Stimulated activated CD8-positive, alpha-beta memory T cell treated with anti-CD3 and anti-CD28 coated beads, Interleukin-4, amount 100 ng/mL, for 4 hours (primary cell): ENCODE measurements at regions not wholly inside any gene's neighbourhood (a gene's known extent, or its start where the extent isn't known, plus 50 kb on each side); places are given as distances from the start of the nearest gene placed in this dataset.
"Not testable (repeated sequence)": the region's sequence is repeated elsewhere in the genome, so short reads cannot be mapped to it uniquely, and the experiment has no call there.

Experiments
- DNase-seq, 2 donors: peaks; one replicate each; pipeline ENCODE4 v3.0.0-alpha.2; 2020; ENCODE audit warnings: low read depth in 2 of 2, low spot score in 1 of 2

DNA sequence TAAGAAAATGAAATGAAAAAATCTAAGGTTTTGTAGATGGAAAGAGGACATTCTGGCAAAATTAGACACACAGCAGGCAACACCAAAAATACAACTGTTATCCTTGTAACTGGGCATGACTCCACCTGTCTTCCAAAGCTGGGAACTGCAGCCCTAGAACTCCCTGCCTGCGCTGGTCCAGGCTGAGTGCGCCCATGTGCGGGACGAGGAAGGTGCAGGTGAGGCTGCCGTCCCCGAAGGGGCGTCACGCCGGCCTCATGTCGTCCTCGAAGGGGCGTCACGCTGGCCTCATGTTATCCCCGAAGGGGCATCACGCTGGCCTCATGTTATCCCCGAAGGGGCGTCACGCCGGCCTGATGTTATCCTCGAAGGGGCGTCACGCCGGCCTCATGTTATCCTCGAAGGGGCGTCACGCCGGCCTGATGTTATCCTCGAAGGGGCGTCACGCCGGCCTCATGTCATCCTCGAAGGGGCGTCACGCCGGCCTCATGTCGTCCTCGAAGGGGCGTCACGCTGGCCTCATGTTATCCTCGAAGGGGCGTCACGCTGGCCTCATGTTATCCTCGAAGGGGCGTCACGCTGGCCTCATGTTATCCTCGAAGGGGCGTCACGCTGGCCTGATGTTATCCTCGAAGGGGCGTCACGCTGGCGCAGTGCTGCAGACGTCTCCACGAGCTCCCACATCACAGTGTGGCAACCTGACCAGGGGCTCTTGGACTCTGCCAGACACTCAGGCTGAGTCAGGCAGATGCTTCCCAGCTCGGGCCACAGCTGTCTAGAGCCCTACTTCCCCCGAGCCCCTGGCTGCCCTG is 100.3 kb upstream of the SALL3 start:
- not testable (repeated sequence) for DNase-seq

DNA sequence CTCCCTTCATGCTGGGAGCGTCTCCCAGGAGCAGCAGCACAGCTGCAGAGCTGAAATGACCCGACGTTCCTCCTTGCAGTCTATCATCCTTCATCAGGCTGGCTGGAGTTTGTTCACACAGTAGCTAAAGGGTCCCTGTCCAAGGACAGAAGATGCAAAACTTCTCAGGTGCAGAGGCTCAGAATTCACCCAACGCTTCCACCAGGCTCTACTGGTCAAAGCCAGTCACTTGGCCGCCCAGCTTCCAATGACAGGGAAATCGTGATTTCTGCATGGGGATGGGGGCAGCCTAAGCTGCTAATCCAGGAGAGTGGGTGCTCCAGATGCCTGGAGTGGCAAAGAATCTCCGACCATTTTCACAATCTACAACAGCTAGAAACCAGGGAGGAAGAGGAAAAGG is 97.0 kb upstream of the SALL3 start:
- no peak for DNase-seq

DNA sequence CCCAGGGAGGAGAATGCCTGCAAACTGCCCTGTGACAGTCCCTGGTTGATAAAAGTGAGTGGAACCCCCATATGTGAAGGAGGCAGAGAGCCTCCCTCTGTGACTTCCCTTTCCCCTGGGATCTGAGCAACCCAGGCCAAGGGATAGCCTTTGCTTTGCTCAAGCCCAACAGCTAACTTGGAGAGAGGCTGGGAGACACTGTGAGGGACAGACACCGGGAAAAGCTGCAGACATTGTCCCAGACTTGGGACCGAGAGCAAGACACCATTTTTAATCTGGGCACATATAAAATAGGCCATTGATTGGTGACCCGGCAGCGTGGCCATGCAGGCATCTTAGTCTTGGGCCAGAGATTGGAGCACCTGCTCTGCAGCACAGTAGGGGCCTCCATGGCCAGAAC is 96.1 kb upstream of the SALL3 start:
- DNase-seq = no peak

DNA sequence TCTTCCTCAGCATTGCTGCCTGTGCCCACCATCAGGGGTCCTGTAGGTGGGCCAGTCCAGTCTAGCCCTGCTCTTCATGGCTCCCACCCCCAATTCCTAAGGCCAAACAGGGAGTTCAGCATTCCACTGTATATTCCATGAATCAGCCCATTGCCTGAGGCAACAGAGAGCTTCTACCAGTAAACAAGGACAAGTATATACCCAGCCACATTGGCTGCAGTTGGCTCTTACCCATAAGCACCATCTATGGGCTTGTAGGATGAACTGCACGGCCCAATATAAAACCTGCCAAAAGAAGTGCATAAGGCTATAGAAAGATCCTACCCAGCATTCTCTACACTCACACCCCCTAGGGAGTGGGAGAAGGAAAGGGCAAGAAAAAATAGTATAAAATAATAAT is 95.1 kb upstream of the SALL3 start:
- no peak for DNase-seq

DNA sequence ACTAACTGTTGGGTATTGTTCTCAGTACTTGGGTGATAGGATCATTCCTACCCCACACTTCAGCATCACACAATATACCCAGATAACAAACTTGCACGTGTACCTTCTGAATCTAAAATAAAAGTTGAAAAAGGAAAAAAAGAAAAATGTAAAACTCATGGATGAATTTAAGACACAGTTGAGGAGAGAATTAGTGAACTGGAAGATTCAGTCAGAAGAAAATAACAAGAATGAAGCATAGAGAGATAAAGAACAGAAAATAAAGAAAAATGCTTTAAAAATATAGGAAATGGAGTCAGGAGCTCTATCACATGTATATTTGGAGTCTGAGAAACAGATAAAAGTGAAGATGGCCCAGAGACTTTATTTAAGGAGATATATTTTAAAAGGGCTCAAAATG is 90.4 kb upstream of the SALL3 start:
- DNase-seq = no peak

- no peak for DNase-seq
These were observed 89.2 kb upstream of the SALL3 start for GRCh38 chr18:78890388-78890787.

DNA sequence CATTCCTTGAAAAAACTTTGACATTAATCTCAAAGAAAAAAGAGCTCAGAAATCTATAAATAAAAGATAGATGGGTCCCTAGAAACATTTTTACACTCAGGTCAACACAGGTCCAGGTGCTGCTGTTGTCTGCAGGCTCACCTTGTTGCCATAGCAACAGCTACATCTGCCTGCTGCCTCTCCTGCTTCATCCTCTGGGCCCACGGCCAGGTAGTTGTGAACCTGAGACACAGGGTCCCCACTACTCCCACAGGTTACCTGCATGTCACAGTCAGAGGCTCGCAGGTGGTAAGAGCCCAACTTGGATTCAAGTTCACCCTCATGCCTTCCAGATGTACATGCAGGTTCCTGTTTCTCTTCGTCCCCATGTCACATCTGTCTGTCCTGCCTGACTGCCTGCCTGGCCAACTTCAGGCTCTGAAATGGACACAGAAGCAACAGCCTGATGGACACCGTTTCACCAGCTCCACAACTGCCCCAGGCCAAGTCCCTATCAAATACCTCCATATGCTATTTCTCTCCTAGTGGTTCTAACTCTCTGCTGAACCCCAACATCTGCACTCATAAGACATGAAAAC is 88.3 kb upstream of the SALL3 start:
- DNase-seq = no peak

- no peak for DNase-seq
These were observed 87.4 kb upstream of the SALL3 start for GRCh38 chr18:78892177-78892576.

DNA sequence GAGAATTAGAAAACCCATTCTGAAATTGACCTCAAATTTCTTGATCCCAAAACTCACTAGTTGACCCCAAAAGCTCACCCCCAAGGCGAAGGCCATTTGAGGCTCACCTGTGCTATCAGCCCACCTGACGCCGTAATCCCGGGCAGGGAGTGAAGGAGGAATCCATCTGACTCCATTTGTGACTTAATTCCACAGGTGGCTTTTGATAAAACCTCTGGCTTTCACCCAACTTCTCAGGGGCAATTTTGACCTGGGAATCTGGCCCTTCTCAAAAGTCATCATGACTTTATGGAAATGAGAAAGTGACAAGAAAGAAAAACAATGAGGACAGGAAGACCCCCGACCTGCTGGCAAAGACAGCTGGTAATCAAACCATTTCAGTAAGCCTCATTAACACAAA is 86.9 kb upstream of the SALL3 start:
- no peak for DNase-seq

- no peak for DNase-seq
These were observed 86.2 kb upstream of the SALL3 start for GRCh38 chr18:78893281-78894032.

GRCh38 chr18:78894033-78894305 is 85.6 kb upstream of the SALL3 start:
- no peak for DNase-seq

DNA sequence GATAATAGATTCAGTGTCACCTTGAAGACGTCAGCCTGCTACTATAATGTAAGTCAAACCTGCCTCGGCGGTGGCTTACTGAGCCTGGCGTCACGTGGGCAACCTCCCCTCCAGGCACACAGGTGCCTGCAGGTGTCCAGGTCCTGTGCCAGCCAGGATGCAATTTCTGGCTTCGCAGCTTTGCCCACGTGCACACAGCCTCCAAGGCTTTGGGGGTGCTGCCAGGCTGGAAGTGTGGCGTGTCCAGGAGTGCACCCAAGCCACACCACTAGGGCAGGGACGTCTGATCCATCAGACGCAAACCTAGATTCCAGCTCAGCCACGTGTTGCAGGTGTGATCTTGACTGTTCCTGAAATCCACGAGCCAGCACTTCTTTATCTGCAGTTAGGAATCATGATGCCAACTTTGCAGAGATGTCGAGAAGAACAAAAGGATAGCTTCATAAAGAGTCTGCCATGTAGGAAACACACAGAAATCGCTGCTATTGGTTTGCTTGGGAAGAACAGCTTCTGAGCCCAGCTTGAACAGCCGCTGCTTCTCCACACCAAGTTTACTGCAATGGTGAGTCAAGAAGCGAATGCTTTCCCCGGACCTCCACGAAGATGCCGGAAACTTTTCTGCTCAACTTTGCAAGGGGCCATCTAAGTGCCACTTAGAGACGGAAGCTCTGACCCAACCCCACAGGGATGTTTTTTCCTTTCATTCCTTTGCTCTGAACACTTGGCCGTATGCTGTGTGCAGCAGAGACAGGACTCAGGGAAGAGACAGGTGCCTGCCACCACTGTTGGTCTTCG is 84.2 kb upstream of the SALL3 start:
- DNase-seq = no peak

GRCh38 chr18:78896111-78896905 is 83.3 kb upstream of the SALL3 start:
- no peak for DNase-seq

DNA sequence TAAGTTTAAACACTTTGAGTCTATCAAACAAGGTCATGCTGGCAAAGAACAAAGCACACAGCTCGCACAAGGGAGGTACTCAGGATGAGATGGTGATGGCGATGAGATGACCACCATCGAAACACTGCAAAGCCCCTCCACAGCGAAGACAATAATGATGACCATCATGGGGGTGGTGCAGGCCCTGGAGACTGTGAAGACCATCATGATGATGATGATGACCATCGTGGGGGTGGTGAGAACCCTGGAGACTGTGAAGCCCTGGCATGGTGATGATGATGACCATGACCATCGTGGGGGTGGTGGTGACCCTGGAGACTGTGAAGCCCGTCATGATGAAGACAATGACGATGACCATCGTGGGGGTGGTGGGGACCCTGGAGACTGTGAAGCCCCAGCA is 81.6 kb upstream of the SALL3 start:
- no peak for DNase-seq

DNA sequence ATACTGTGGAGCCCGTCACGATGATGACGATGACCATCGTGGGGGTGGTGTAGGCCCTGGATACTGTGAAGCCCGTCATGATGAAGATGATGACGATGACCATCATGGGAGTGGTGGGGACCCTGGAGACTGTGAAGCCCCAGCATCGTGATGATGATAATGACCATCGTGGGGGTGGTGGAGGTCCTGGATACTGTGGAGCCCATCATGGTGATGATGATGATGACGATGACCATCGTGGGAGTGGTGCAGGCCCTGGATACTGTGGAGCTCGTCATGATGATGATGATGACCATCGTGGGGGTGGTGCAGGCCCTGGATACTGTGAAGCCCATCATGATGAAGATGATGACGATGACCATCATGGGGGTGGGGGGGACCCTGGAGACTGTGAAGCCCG is 81.0 kb upstream of the SALL3 start:
- no peak for DNase-seq

DNA sequence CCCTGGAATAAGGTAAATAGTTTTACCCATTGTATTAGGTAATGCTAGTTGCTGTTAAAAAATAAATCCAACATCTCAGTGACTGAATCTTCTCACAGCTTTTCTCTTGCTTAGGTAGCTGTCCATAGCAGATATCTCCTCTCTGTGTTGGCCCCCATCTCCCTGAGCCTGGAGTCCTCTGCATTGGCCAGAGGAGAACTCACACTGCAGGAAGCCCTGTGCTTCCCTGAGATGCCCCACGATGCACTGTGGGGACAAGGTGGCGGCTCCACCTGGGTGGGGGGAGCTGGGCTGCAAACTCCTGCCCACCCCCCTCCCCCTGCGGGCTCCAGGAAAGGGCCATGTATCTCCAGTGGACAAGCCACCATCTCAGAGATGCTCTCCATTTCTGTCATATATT is 80.4 kb upstream of the SALL3 start:
- no peak for DNase-seq

GRCh38 chr18:78900938-78901909 is 78.4 kb upstream of the SALL3 start:
- no peak for DNase-seq

GRCh38 chr18:78901923-78902794 is 77.5 kb upstream of the SALL3 start:
- DNase-seq = no peak
